ENCODE measurements at regions not wholly inside any gene's neighbourhood (a gene's known extent, or its start where the extent isn't known, plus 50 kb on each side); places are given as distances from the start of the nearest gene placed in this dataset.

- Histone ChIP-seq H3K4me3 (replicated peaks; ENCODE audit: low read depth, low read length) (no peak overlapping the region), H3K27me3 (replicated peaks; ENCODE audit: control insufficient read depth, insufficient read depth, low read length) (no peaks in the 10 kb centered on the region; the same call in 1 of the 2 replicates), H3K36me3 (ENCODE audit: control insufficient read depth, insufficient read depth, low read length) (no peaks in the 10 kb centered on the region)
- no peak for DNase-seq (ENCODE audit: extremely low read depth, insufficient read length)
- TF ChIP-seq CTCF (IDR thresholded peaks at IDR 0.05; ENCODE audit: insufficient read depth, low read length, poor library complexity, severe bottlenecking), result no peak
Observed at GRCh38 chrX:109927663-109928273, 75.1 kb upstream of the TMEM164 start.

GRCh38 chrX:109928596-109929335, 74.1 kb upstream of the TMEM164 start:
- Histone ChIP-seq H3K36me3 (ENCODE audit: control insufficient read depth, insufficient read depth, low read length) (no peaks in the 10 kb centered on the region), H3K4me3 (replicated peaks; ENCODE audit: low read depth, low read length) (no peak overlapping the region), H3K27me3 (replicated peaks; ENCODE audit: control insufficient read depth, insufficient read depth, low read length) (no peaks in the 10 kb centered on the region; the same call in 1 of the 2 replicates)
- DNase-seq (ENCODE audit: extremely low read depth, insufficient read length), result no peak
- no peak for TF ChIP-seq CTCF (IDR thresholded peaks at IDR 0.05; ENCODE audit: insufficient read depth, low read length, poor library complexity, severe bottlenecking)

GRCh38 chrX:109931677-109932076, 71.2 kb upstream of the TMEM164 start:
- no peak for DNase-seq (ENCODE audit: extremely low read depth, insufficient read length)
- Histone ChIP-seq H3K36me3 (ENCODE audit: control insufficient read depth, insufficient read depth, low read length) (no peaks in the 10 kb centered on the region), H3K27me3 (replicated peaks; ENCODE audit: control insufficient read depth, insufficient read depth, low read length) (no peaks in the 10 kb centered on the region), H3K4me3 (replicated peaks; ENCODE audit: low read depth, low read length) (no peak overlapping the region)
- no peak for TF ChIP-seq CTCF (IDR thresholded peaks at IDR 0.05; ENCODE audit: insufficient read depth, low read length, poor library complexity, severe bottlenecking)

GRCh38 chrX:109934434-109934833, 68.5 kb upstream of the TMEM164 start:
- Histone ChIP-seq H3K4me3 (replicated peaks; ENCODE audit: low read depth, low read length) (no peak overlapping the region), H3K27me3 (replicated peaks; ENCODE audit: control insufficient read depth, insufficient read depth, low read length) (no peaks in the 10 kb centered on the region), H3K36me3 (ENCODE audit: control insufficient read depth, insufficient read depth, low read length) (no peaks in the 10 kb centered on the region)
- TF ChIP-seq CTCF (IDR thresholded peaks at IDR 0.05; ENCODE audit: insufficient read depth, low read length, poor library complexity, severe bottlenecking), result no peak
- no peak for DNase-seq (ENCODE audit: extremely low read depth, insufficient read length)

GRCh38 chrX:109934935-109935334, 68.0 kb upstream of the TMEM164 start:
- Histone ChIP-seq H3K4me3 (replicated peaks; ENCODE audit: low read depth, low read length) (no peak overlapping the region), H3K36me3 (ENCODE audit: control insufficient read depth, insufficient read depth, low read length) (no peaks in the 10 kb centered on the region), H3K27me3 (replicated peaks; ENCODE audit: control insufficient read depth, insufficient read depth, low read length) (no peaks in the 10 kb centered on the region)
- no peak for DNase-seq (ENCODE audit: extremely low read depth, insufficient read length)
- no peak for TF ChIP-seq CTCF (IDR thresholded peaks at IDR 0.05; ENCODE audit: insufficient read depth, low read length, poor library complexity, severe bottlenecking)

Measured in GM06990 (cell line).